Fibroblast of skin of left biceps (primary cell): ENCODE measurements at regions not wholly inside any gene's neighbourhood (a gene's known extent, or its start where the extent isn't known, plus 50 kb on each side); places are given as distances from the start of the nearest gene placed in this dataset.
"Not testable (repeated sequence)": the region's sequence is repeated elsewhere in the genome, so short reads cannot be mapped to it uniquely, and the experiment has no call there.

ENCODE experiments used
- DNase-seq, 2 experiments: peaks; one replicate each; pipeline ENCODE4 v3.0.0-alpha.2; 2013; ENCODE audit warnings: low read depth in 2 of 2

- DNase-seq, result peak; percentile 88 to 90
These were observed 487.4 kb upstream of the SOX9 start for GRCh38 chr17:71633391-71633849.

- DNase-seq, result no peak
These were observed 486.4 kb upstream of the SOX9 start for GRCh38 chr17:71634376-71634775.

DNA sequence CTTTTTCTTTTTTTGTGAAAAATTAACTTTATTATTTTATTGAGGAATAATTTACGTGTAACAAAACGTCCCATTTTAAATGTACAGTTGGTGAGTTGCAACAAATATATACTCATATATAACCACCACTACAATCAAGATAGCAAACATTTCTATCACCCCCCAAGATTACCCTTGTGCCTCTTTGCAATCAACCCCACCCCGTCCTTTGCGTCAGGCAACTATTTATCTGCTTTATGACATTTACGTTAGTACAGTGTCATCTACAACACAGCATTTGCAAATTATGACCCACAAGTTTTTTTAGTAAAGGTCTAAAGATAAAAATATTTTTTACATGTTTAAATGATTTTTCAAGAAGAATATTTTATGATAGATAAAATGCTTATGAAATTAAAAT is 485.6 kb upstream of the SOX9 start:
- no peak for DNase-seq

- DNase-seq, result no peak
These were observed 484.2 kb upstream of the SOX9 start for GRCh38 chr17:71636644-71637043.

GRCh38 chr17:71638668-71639067 is 482.2 kb upstream of the SOX9 start:
- no peak for DNase-seq

DNA sequence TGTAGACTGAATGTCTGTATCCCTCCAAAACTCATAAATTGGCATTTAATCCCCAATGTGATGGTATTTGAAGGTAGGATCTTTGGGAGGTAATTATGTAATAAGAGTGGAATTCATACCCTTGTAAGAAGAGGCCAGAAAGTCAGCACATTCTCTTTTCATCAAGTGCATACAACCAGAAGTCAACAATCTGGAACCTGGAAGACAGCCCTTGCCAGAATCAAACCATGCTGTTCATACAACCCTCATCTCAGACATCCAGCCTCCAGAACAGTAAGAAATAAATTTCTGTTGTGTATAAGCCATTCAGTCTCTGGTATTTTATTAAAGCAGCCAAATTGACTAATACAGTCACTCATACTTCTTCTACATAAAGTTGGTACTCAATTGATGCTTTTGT is 481.0 kb upstream of the SOX9 start:
- no peak for DNase-seq

- not testable (repeated sequence) for DNase-seq
These were observed 473.9 kb upstream of the SOX9 start for GRCh38 chr17:71646890-71647289.

- DNase-seq, result not testable (repeated sequence)
These were observed 472.5 kb upstream of the SOX9 start for GRCh38 chr17:71648342-71648741.

DNA sequence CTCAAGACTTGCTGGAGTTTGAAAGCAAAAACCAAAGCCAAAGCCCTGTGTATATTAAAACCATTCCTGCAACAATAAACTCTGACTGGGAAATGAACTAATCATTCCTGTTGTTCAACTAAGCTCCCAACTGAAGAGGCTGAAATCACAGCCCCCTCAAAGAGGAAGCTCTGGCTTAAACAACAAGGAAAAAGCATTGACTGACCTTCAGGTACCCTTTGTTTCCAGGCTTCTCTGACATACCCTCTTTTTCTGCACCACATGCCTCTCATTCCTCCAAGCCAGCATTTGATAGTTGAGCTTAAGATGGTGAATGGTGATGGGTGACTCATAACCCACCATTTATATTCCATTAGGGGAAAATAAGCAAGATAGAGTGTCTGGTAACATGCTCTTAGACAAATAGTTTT is 470.9 kb upstream of the SOX9 start:
- peak in 1 of 2 experiments; percentile 38 for DNase-seq

DNA sequence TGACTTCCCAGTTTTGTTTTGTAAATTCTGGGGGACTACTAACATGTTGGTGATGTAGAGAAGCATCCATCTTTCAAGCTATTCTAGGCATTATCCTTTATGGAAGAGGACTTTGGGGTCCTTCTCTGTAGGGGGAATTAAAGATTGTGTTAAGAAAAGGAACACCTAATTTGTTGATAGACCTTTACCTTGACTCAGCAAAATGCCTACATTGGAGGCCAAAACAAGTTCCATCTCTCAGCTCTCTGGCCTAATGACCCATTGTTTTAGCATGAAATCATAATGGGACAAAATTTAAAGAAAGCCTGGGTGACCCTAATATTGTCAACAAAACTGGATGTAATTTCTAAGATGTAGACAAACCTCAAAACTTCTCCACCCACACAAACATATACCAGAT is 465.3 kb upstream of the SOX9 start:
- no peak for DNase-seq

- DNase-seq, result no peak
These were observed 463.6 kb upstream of the SOX9 start for GRCh38 chr17:71656964-71657858.

DNA sequence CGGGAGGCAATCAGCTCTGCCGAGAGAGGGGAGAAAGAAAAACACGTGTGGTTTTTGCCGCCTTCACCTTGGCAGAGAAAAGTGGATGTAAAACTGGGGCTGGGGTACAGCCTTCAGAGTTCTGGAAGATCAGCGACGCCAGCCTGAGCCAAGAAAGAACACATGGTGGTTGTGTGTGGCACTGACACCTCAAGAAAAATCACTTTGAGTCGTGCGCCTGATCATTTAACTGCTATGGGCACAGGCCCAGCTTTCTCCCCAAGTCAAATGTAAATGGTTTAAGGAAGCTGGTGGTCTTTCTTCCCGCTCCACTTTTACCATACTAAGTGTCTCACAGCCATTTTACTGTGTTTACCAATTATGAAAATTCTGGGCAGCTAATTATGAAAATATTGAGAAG is 461.8 kb upstream of the SOX9 start:
- DNase-seq, result no peak

- DNase-seq, result no peak
These were observed 456.0 kb upstream of the SOX9 start for GRCh38 chr17:71664861-71665260.

GRCh38 chr17:71666047-71666446 is 454.8 kb upstream of the SOX9 start:
- no peak for DNase-seq

DNA sequence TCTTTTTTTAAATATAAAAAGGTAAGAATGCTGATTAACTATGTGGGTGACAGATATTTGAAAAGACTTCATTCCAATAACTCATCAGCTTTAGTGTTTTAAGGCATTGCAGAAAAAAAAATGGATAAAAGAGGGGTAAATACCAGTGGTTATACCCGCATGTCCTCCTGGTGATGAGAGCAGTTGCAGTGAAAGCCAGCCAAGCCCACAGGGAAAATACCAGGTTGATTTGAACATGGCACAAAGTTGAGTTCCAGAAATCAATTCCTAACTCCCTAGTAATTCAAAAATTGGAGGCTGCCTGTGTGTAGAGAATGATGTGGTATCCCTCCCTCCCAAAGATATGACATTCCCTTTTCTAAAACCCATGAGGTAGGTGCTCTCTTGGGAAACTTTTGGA is 453.2 kb upstream of the SOX9 start:
- no peak for DNase-seq

- no peak for DNase-seq
These were observed 452.0 kb upstream of the SOX9 start for GRCh38 chr17:71668807-71669206.

DNA sequence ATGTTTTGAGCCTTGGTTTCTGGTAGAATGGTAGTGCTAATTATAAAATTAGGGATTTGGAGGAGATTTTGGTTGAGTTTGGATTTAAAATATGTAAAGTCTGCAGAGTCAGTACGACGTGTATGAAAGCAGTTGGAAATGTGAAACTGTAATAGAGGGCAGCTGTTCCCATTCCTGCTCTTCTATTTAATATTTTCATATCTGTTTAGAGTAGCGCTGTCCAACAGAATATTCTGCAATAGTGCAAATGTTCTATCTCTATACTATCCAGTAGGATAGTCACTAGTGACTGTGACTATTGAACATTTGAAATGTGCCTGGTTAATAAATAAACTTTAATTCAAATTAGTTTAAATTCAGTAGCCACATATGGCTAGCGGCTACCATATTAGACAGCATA is 443.4 kb upstream of the SOX9 start:
- no peak for DNase-seq

DNA sequence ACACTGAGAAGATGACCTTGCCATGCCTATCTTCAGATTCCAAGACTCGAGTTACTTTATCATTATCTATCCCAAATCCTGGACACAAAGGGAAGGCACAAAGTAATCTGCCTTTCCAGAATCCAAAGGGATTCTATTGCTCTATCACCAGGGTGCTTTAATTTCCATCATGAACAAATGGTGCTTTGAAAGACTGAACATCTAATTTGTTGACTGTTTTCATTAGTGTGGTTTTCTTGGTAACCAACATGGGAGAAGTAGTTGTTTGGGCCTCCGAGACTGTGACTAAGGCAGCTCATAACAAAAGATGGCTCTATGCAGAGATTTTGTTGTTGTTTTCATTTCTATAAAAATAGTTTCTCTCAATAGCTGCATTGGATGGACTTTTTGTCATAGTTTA is 441.0 kb upstream of the SOX9 start:
- DNase-seq, result no peak

DNA sequence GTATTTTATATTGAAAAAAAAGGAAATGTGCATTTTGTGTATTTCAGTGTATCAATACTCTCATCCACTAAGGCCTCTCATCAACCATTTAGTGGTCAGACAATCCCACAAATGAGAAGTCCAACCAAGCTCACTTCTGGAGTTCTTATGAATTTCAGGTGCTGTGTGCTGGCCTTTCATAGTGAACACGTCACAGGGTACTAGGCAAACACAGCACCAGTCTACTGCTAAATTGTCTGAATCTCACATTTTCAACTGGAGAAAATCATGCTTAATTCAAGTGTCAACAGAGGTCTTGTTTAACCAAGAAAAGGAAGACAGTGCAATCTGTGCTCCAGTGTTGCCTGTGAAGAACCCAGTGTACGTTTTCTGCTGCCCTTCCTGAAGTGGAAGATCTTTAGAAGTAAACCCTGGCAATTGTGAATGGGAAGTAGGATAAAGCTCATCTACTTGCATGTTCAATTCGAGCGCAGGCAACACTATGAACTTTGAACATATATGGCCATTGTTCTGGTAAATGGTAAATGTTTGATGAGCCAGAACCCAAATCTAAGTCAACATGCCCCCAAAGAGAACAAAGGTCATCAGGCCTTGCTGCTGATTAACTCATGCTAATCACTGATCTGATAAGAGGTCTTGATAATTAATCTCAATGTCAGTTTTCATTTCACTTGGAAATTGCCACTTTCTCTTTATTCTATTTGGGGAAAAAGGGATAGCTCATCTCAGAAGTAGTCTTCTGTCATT is 439.2 kb upstream of the SOX9 start:
- DNase-seq, result no peak

GRCh38 chr17:71682174-71682494 is 438.7 kb upstream of the SOX9 start:
- DNase-seq, result no peak

DNA sequence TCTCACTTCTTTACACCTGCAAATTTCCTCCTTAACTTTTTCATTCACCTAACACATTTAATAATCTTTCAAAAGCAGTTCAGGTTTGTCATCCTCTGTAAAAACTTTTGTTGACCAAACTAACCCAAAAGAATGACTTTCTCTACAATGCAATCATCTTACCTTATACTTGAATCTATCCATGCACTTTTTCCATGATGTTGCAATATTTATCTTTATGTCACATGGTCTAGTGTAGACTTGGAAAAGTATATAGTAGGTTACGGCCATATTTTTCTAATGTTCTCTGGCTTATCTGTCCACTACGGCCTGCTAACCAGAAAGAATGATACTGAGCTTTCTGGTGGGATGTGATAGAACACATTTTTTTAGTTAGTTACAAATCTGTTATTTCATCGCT is 431.0 kb upstream of the SOX9 start:
- DNase-seq, result no peak

DNA sequence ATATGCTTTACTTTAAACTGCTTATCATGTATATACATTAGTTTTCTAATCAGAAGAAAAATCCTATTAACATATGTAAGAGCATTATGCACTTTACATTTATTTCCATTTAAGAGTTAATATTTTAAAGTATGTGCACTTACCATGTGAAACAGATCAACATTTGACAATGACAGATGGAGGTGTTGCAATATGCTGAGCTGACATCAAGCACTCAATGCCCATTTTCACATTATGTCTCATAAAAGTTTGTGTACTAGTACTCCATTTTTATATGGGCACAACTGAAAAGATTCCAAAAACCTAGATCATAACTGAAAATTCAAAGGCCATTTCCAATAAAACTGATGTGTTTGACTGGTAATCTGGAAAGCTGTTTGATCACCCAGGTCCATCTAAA is 420.9 kb upstream of the SOX9 start:
- no peak for DNase-seq

GRCh38 chr17:71703701-71704100 is 417.1 kb upstream of the SOX9 start:
- no peak for DNase-seq
